NB4 (cell line): ENCODE measurements at regions not wholly inside any gene's neighbourhood (a gene's known extent, or its start where the extent isn't known, plus 50 kb on each side); places are given as distances from the start of the nearest gene placed in this dataset.

Experiments
- MAX ChIP-seq: IDR thresholded peaks from 2 replicates; pipeline ENCODE4 v1.6.1; 2011; ENCODE audit warnings: low read depth, low read length
- POLR2A ChIP-seq: IDR thresholded peaks from 2 replicates; pipeline ENCODE4 v1.6.1; 2011; ENCODE audit warnings: mild to moderate bottlenecking; ENCODE audit not compliant: insufficient read length; ENCODE audit errors: extremely low read depth
- TF ChIP-seq, protein P1 (sequence below): IDR thresholded peaks from one replicate; pipeline ENCODE4 v1.5.1; 2012; ENCODE audit warnings: low read depth, low read length

- TF ChIP-seq POLR2A: no peak
- no peak for TF ChIP-seq MAX
- TF ChIP-seq, protein P1, sequence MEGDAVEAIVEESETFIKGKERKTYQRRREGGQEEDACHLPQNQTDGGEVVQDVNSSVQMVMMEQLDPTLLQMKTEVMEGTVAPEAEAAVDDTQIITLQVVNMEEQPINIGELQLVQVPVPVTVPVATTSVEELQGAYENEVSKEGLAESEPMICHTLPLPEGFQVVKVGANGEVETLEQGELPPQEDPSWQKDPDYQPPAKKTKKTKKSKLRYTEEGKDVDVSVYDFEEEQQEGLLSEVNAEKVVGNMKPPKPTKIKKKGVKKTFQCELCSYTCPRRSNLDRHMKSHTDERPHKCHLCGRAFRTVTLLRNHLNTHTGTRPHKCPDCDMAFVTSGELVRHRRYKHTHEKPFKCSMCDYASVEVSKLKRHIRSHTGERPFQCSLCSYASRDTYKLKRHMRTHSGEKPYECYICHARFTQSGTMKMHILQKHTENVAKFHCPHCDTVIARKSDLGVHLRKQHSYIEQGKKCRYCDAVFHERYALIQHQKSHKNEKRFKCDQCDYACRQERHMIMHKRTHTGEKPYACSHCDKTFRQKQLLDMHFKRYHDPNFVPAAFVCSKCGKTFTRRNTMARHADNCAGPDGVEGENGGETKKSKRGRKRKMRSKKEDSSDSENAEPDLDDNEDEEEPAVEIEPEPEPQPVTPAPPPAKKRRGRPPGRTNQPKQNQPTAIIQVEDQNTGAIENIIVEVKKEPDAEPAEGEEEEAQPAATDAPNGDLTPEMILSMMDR: no peak
Measured at GRCh38 chr12:124370384-124370783, 75.5 kb downstream of the RFLNA start.
